CD4-positive, CD25-positive, alpha-beta regulatory T cell (primary cell): ENCODE measurements at regions not wholly inside any gene's neighbourhood (a gene's known extent, or its start where the extent isn't known, plus 50 kb on each side); places are given as distances from the start of the nearest gene placed in this dataset.

Experiments used
- ATAC-seq, 2 donors: fragments of 150-1000 bp; cut with Tn5 transposase; one replicate each; pipeline ENCODE4 v1.10.0; 2021; ENCODE audit warnings: low read depth in 2 of 2, moderate number of reproducible peaks in 2 of 2, moderate library complexity in 1 of 2
- DNase-seq, 3 donors: peaks; one replicate each; pipeline versions ENCODE4 v3.0.0 to v3.0.0-alpha.2; 2012 to 2022; ENCODE audit warnings: mixed read lengths in 1 of 3
- H3K27ac ChIP-seq: one replicate; pipeline ENCODE4 v1.7.0; 2013; ENCODE audit warnings: mild to moderate bottlenecking, low read length; ENCODE audit not compliant: insufficient read depth, poor library complexity, severe bottlenecking
- H3K27me3 ChIP-seq: one replicate; pipeline ENCODE4 v1.7.0; 2013; ENCODE audit warnings: low read length; ENCODE audit not compliant: control insufficient read depth, insufficient read depth
- H3K36me3 ChIP-seq: one replicate; pipeline ENCODE4 v1.7.0; 2013; ENCODE audit warnings: mild to moderate bottlenecking, low read length, moderate library complexity; ENCODE audit not compliant: control insufficient read depth, insufficient read depth
- H3K4me1 ChIP-seq: 2 replicates; pipeline ENCODE4 v1.7.0; 2013; ENCODE audit warnings: mild to moderate bottlenecking, low read length; ENCODE audit not compliant: insufficient read depth, control insufficient read depth, poor library complexity, severe bottlenecking
- H3K4me3 ChIP-seq: one replicate; pipeline ENCODE4 v1.7.0; 2013; ENCODE audit warnings: low read depth, mild to moderate bottlenecking, low read length, moderate library complexity
- H3K9me3 ChIP-seq, 2 experiments: 1 replicate in 1 of 2; 2 replicates in 1 of 2; pipeline ENCODE4 v1.7.0; 2013; ENCODE audit warnings: low read length in 2 of 2, mild to moderate bottlenecking in 1 of 2, moderate library complexity in 1 of 2; ENCODE audit not compliant: control insufficient read depth in 2 of 2
- H3K27ac Mint-ChIP-seq, 3 donors: one replicate each; pipeline ENCODE4 v1.8.0; 2020 to 2022; ENCODE audit warnings: mild to moderate bottlenecking in 3 of 3, mixed read lengths in 3 of 3, moderate library complexity in 2 of 3
- H3K27me3 Mint-ChIP-seq: one replicate; pipeline ENCODE4 v1.8.0; 2022; ENCODE audit warnings: mild to moderate bottlenecking, mixed read lengths
- H3K36me3 Mint-ChIP-seq: one replicate; pipeline ENCODE4 v1.8.0; 2020; ENCODE audit warnings: mixed read lengths
- H3K4me1 Mint-ChIP-seq, 4 donors: one replicate each; pipeline ENCODE4 v1.8.0; 2020 to 2022; ENCODE audit warnings: mixed read lengths in 4 of 4, mild to moderate bottlenecking in 1 of 4
- H3K4me3 Mint-ChIP-seq, 4 donors: one replicate each; pipeline ENCODE4 v1.8.0; 2020 to 2022; ENCODE audit warnings: mild to moderate bottlenecking in 4 of 4, mixed read lengths in 4 of 4, moderate library complexity in 3 of 4
- H3K9me3 Mint-ChIP-seq, 7 donors: one replicate each; pipeline ENCODE4 v1.8.0; 2020 to 2022; ENCODE audit warnings: mixed read lengths in 7 of 7, mild to moderate bottlenecking in 3 of 7, moderate library complexity in 2 of 7

DNA sequence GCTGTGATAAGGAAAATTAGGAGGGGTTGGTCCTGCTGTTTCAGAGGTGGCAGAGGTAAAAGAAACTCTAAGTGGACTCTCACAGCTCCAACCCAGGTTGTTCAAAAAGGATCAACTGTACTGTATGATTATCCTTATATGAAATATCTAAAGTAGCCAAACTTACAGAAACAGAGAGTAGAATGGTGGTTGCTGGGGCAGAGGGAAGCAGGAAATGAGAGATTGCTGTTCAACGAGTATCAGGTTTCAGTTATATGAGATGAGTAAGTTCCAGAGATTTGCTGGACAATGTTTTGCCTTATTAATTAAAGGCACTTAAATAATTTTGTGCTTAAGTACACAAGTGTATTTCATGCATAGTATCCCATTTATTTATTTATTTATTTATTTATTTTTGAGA lies 972.0 kb upstream of the LRRTM1 start:
- Mint-ChIP-seq H3K4me3 (no peak overlapping the region), H3K27me3 (no peaks in the 10 kb centered on the region)

DNA sequence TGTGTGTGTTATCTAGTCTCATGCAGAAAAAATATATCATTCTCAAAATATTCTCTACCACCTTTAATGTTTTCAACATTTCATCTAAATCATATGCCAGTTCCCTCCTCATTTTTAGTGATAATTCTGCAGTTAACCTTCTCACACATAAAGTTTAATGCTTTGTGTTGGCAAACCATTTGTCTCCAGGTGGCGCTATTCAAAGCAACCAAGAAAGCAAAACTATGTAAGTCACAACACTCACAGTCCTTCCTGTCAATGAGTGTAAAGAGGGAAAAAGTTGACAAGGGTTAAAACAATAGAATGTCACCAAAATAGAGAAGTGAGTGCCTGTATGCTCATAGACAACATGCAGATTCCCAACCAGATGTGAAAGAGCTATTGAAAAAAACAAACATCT lies 961.6 kb upstream of the LRRTM1 start:
- Mint-ChIP-seq H3K36me3 (no peaks in the 10 kb centered on the region), H3K4me1 (no peaks in the 10 kb centered on the region), H3K27ac (no peak overlapping the region), H3K4me3 (no peak overlapping the region), H3K9me3 (peaks cover 2 to 33% (median 9%) of the 10 kb centered on the region in 7 donors), H3K27me3 (no peaks in the 10 kb centered on the region)
- no peaks in the 10 kb centered on the region for H3K36me3 ChIP-seq
- no peaks in the 10 kb centered on the region for H3K27me3 ChIP-seq
- H3K4me3 ChIP-seq = no peak overlapping the region
- no peak for DNase-seq
- H3K4me1 ChIP-seq = no peaks in the 10 kb centered on the region
- no peak for ATAC-seq
- peaks cover 1 to 7% of the 10 kb centered on the region in 2 experiments for H3K9me3 ChIP-seq
- H3K27ac ChIP-seq = no peak overlapping the region

More for the DNA sequence above, 972.0 kb upstream of the LRRTM1 start:
- H3K4me1 Mint-ChIP-seq = no peaks in the 10 kb centered on the region
- DNase-seq (no peak), ATAC-seq (no peak)
- Histone ChIP-seq H3K27ac (no peak overlapping the region), H3K4me3 (no peak overlapping the region), H3K27me3 (no peaks in the 10 kb centered on the region), H3K4me1 (no peaks in the 10 kb centered on the region), H3K9me3 (no peaks in the 10 kb centered on the region), H3K36me3 (no peaks in the 10 kb centered on the region)
- H3K27ac Mint-ChIP-seq = no peak overlapping the region
- H3K36me3 Mint-ChIP-seq = no peaks in the 10 kb centered on the region
- peaks cover 3 to 34% (median 6%) of the 10 kb centered on the region in 7 donors for H3K9me3 Mint-ChIP-seq

DNA sequence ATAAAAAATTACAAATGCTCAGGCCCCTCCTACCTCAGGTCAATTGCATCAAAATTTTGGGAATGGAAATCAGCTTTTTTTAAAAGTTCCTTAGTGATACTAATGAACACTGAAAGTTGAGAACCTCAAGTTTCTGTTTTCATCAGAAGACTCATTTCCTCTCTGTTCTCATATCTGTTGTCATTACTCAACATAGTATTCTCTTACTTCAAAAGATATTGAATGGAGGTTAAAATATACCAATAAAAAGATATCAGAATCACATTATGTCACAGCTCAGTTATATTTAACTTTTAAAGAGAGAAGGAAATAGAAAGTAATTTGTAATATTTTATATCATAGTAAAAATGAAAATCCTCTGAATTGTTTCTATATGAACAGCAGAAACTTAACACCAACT lies 959.4 kb upstream of the LRRTM1 start:
- H3K36me3 Mint-ChIP-seq = no peaks in the 10 kb centered on the region
- H3K4me3 Mint-ChIP-seq = no peak overlapping the region
- ATAC-seq = no peak
- H3K9me3 Mint-ChIP-seq = peaks cover 3 to 18% (median 6%) of the 10 kb centered on the region in 7 donors
- Histone ChIP-seq H3K36me3 (no peaks in the 10 kb centered on the region), H3K9me3 (peaks cover 1 to 10% of the 10 kb centered on the region in 2 experiments), H3K4me1 (no peaks in the 10 kb centered on the region), H3K4me3 (no peak overlapping the region), H3K27me3 (no peaks in the 10 kb centered on the region), H3K27ac (no peak overlapping the region)
- no peaks in the 10 kb centered on the region for H3K4me1 Mint-ChIP-seq
- no peaks in the 10 kb centered on the region for H3K27me3 Mint-ChIP-seq
- no peak overlapping the region for H3K27ac Mint-ChIP-seq
- no peak for DNase-seq

DNA sequence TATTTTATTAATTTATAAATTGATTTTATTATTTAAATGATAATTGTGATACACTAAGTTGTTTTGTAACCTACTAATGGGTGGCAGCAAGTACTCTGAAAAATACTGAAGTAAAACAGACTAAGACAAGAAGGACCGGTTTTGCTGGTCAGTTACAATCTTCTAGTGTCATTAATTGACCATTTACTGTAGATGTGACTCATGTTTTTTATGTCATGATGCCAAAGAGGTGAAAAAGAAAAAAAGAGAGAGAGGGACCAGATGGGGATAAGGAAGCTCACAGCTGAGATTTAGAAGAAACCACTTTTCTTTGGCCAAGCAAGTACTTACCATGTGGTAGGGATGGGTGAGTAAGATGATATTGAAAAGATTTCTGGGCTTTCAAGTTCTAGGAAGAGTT lies 955.8 kb upstream of the LRRTM1 start:
- H3K36me3 ChIP-seq = no peaks in the 10 kb centered on the region
- DNase-seq (no peak), ATAC-seq (no peak)
- H3K9me3 Mint-ChIP-seq = peaks cover 0 to 9% (median 4%) of the 10 kb centered on the region in 7 donors
- H3K27ac ChIP-seq = no peak overlapping the region
- H3K4me3 ChIP-seq = no peak overlapping the region
- H3K9me3 ChIP-seq = peaks cover 0 to 7% of the 10 kb centered on the region in 2 experiments
- no peak overlapping the region for H3K27ac Mint-ChIP-seq
- no peaks in the 10 kb centered on the region for H3K4me1 Mint-ChIP-seq
- no peaks in the 10 kb centered on the region for H3K36me3 Mint-ChIP-seq
- no peaks in the 10 kb centered on the region for H3K27me3 ChIP-seq
- H3K4me3 Mint-ChIP-seq = no peak overlapping the region
- no peaks in the 10 kb centered on the region for H3K4me1 ChIP-seq
- no peaks in the 10 kb centered on the region for H3K27me3 Mint-ChIP-seq

DNA sequence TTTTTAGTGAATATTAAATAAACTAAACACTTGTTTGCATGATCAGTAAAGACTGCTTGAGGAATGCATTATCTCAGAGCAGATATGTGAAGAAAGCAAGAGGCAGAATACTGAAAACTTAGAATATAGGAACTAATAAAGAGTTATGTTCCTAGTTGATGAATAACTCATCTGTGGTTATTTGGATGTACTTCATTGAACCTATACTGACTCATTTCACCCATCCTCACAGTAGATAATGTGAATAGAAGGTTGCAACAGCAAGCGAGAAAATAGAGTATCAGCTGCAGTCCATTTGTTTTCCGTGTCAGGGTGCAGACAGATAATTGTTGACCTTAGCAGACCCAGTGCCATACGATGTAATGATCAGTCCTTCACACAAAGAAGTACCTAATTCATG lies 945.7 kb upstream of the LRRTM1 start:
- no peak overlapping the region for H3K27ac Mint-ChIP-seq
- no peaks in the 10 kb centered on the region for H3K36me3 Mint-ChIP-seq
- H3K36me3 ChIP-seq = no peaks in the 10 kb centered on the region
- H3K4me3 Mint-ChIP-seq = no peak overlapping the region
- ATAC-seq (no peak), DNase-seq (no peak)
- no peak overlapping the region for H3K4me3 ChIP-seq
- peaks cover 1 to 30% (median 7%) of the 10 kb centered on the region in 7 donors for H3K9me3 Mint-ChIP-seq
- H3K4me1 ChIP-seq = no peaks in the 10 kb centered on the region
- H3K27ac ChIP-seq = no peak overlapping the region
- H3K27me3 ChIP-seq = no peaks in the 10 kb centered on the region
- peaks cover 1 to 9% of the 10 kb centered on the region in 2 experiments for H3K9me3 ChIP-seq
- H3K27me3 Mint-ChIP-seq = no peaks in the 10 kb centered on the region
- no peaks in the 10 kb centered on the region for H3K4me1 Mint-ChIP-seq

DNA sequence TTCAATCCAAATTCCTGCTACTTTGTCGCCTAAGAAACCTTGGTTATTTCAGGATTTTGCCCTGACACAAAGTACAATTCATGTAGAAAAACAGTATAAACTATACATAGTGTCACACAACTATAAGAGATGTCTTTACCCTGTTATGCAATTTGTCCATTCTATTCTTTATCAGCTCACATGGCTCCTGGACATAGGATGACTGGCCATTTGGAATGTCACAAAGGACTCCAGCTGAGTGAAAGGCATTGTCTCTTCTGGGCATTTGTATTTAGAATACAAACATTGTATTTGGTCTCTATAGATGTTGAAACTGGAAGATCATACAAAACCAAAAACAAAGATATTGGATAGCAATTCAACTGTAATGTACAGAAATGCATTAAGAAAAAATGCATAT lies 944.6 kb upstream of the LRRTM1 start:
- Histone ChIP-seq H3K27ac (no peak overlapping the region), H3K27me3 (no peaks in the 10 kb centered on the region), H3K4me3 (no peak overlapping the region), H3K36me3 (no peaks in the 10 kb centered on the region), H3K9me3 (peaks cover 1 to 9% of the 10 kb centered on the region in 2 experiments), H3K4me1 (no peaks in the 10 kb centered on the region)
- no peaks in the 10 kb centered on the region for H3K27me3 Mint-ChIP-seq
- peaks cover 1 to 34% (median 7%) of the 10 kb centered on the region in 7 donors for H3K9me3 Mint-ChIP-seq
- DNase-seq (no peak), ATAC-seq (no peak)
- no peak overlapping the region for H3K4me3 Mint-ChIP-seq
- no peaks in the 10 kb centered on the region for H3K4me1 Mint-ChIP-seq
- H3K36me3 Mint-ChIP-seq = no peaks in the 10 kb centered on the region
- no peak overlapping the region for H3K27ac Mint-ChIP-seq

DNA sequence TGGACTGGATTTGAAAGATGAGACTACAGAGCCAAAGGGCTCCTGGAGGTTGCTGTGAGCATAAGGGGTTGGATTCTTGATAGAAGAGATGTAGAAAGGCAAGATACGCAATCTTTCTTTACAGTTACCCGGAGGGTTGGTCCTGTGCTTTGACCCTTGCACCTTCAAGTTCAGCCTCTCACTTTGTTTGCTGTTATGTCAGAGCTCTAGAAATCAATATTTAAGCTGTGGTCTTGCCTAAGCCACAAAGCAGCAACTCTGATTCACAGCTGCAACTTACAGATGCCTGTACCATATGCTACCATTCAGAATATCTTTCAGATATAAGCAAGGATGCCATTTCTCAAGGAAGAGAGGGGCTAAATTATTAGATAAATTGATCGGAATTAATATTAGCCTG lies 943.1 kb upstream of the LRRTM1 start:
- Mint-ChIP-seq H3K4me1 (no peaks in the 10 kb centered on the region), H3K4me3 (no peak overlapping the region), H3K9me3 (peaks cover 1 to 22% (median 3%) of the 10 kb centered on the region in 7 donors), H3K27ac (no peak overlapping the region), H3K36me3 (no peaks in the 10 kb centered on the region), H3K27me3 (no peaks in the 10 kb centered on the region)
- no peak overlapping the region for H3K27ac ChIP-seq
- DNase-seq = no peak
- H3K4me1 ChIP-seq = no peaks in the 10 kb centered on the region
- no peak for ATAC-seq
- no peaks in the 10 kb centered on the region for H3K36me3 ChIP-seq
- no peaks in the 10 kb centered on the region for H3K27me3 ChIP-seq
- H3K4me3 ChIP-seq = no peak overlapping the region
- peaks cover 1 to 9% of the 10 kb centered on the region in 2 experiments for H3K9me3 ChIP-seq

DNA sequence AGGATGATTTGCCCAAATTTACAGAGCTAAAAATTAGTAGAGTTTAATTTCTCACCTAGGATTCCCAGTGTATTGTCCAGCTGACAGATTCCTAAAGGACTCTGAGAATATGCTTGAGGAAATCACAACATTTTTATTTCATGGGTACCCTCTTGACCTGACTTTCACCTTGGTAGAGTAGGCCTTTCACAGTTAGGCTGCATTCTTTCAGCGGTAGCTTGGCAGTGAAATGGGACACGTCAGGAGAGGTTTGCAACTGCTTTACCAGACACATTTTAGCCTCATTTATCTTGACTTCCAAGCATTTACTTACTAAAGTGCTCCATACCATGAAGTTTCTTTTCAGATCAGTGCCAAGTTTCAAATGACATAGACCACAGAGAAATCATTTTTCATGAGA lies 937.9 kb upstream of the LRRTM1 start:
- peaks cover 0 to 22% (median 6%) of the 10 kb centered on the region in 7 donors for H3K9me3 Mint-ChIP-seq

More for the DNA sequence above, 937.9 kb upstream of the LRRTM1 start:
- Histone ChIP-seq H3K4me3 (no peak overlapping the region), H3K36me3 (no peaks in the 10 kb centered on the region), H3K9me3 (peaks cover 0 to 4% of the 10 kb centered on the region in 2 experiments), H3K27ac (no peak overlapping the region), H3K27me3 (no peaks in the 10 kb centered on the region), H3K4me1 (no peaks in the 10 kb centered on the region)
- ATAC-seq = no peak
- H3K27ac Mint-ChIP-seq = no peak overlapping the region
- H3K4me1 Mint-ChIP-seq = no peaks in the 10 kb centered on the region
- H3K4me3 Mint-ChIP-seq = no peak overlapping the region
- no peak for DNase-seq
- H3K36me3 Mint-ChIP-seq = no peaks in the 10 kb centered on the region
- no peaks in the 10 kb centered on the region for H3K27me3 Mint-ChIP-seq
